Occipital lobe (tissue), 1 donor: ENCODE measurements at regions not wholly inside any gene's neighbourhood (a gene's known extent, or its start where the extent isn't known, plus 50 kb on each side); places are given as distances from the start of the nearest gene placed in this dataset.
A peak's percentile ranks its signal among the peaks of the same experiment; 100 is the strongest.

ENCODE experiments used
- DNase-seq: peaks from one replicate; lab custom pipeline; 2025; lab: John Stamatoyannopoulos, UW

DNA sequence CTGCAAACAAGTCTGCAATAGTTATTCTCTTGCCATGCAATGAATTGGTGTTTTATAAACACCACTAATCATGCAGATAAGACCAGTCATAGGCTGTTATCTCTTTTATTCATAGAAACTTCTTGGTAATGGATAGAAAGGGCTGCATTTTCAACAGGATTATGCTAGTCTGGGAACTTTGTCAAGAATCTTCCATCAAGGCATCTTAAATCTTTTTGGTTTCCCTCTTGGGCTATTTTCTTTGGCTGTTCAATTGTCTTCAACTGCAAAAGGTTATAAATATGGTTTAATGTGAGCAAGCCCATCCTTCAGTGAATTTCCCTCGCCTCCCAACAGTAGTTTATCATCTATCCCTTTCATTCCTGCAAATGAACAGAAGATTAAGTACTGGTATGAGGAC lies 59.0 kb upstream of the MINAR1 start:
- DNase-seq = no peak

DNA sequence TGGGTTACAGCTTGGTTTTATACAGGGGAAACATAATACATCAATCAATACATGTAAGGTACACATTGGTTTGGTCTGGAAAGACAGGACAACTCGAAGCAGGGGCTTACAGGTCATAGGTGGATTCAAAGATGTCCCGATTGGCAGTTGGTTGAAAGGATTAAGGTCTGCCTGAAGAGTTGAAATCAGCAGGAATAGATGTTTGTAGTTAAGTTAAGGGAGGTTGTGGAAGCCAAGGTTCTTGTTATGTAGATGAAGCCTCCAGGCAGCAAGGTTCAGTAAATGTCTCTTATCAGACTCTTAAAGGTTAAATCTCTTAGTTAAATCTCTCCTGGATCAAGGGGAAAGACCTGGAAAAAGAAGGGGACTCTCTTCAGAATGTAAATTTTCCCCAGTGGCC lies 58.4 kb upstream of the MINAR1 start:
- no peak for DNase-seq

DNA sequence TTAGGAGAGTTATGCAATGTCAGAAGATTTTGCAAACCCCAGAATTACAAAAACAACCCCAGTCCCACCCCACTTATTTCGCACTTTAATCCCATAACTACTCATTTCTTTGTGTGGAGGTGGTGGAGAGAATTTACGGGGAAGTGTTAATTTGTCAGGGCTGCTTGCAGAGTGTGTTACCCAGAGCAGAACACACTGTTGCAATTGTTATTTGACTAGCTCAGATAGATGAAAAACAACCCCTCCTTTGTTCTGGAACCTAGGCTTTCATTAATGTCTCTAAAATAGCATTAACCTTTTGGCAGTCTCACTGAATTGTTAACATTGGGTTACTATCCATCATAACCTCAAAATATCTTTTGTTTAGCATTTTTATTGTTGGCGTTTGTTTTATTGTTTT lies 55.8 kb upstream of the MINAR1 start:
- no peak for DNase-seq

DNA sequence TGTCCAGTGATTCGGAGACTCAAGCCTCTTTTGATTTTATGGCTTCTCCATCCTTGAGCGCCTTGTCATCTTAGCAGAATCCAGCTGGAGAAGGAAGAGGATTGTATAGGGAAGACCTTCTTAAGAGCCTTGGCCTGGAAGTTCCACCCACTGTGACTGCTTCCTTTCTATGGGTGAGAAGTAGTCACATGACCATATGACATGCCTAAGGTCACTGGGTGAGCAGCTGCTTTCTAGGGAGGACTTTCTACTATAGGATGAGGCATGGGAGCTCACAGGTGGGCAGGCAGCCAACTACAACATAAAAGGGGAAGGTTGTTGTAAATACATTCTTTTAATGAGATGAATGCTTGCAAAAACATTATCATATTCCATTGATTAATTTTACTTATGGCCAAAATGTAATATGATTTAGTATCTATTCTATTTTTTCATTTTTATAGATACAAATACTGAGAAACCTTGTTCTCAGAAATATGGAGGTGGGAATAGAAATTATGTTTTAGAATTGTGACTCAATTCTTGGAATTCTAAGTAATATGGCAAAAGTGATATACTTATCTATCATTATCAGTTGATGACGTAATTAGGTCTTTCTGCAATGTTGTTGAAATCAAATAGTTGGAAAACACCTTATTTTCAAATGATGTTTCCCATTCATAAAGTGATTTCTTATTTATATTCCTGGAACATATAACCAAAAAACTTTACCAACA lies 53.6 kb upstream of the MINAR1 start:
- no peak for DNase-seq

DNA sequence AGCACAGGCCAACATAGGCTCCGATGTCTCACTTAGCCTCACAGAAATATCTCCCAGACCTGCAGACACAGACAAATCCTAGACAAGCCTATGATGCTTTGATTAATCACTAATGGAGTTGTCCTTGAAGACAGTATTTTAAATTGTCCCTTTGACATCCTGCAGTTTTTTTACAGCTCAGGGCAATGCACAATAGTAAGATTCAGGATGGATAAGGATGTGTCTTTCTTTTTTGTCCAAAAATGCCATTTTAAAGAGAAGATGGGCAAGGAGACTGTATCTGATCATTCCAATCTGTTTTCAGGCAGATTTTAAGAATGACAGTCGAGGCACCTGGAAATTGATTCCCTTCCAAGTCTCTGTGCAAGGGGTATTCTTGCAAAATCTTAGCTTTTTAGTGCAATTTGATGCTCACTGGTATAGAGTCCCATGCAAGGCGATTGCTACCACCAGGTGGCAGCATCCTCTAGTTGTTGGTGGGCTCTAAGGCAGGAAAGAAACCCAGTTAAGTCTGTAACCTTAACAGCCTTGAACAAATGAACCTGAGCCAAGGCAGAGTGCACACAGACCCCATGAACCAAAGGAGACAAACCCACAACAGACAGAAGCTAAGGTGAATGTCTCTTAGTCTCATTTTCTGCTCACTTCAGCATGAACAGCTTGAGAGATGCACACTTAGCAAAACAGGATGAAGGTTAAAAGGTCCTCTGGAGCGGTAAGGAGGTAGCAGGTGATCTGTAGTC lies 51.2 kb upstream of the MINAR1 start:
- peak; percentile 4 for DNase-seq

DNA sequence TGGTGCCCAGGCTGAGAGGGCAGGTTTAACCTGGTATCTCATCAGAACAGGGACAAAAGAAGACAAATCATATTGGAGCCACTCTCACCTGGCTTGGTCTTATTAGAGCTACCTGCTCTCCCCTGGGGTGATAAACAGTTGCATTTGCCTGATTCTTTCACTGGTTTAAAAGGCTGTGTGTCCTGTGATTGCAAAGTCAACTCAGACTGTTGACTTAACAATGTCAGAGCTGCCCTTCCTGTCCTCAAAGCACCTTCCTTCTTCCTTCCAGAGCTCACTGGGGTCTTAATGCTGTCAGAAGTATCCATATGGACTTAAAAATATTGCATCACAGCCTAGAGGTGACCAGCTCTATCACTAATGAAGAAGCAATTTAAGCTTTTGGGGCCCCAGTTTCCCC lies 50.5 kb upstream of the MINAR1 start:
- DNase-seq = no peak
